Activated naive CD8-positive, alpha-beta T cell treated with anti-CD3 and anti-CD28 coated beads, Interleukin-2, amount 50 U/mL, for 24 hours (primary cell): ENCODE measurements at regions not wholly inside any gene's neighbourhood (a gene's known extent, or its start where the extent isn't known, plus 50 kb on each side); places are given as distances from the start of the nearest gene placed in this dataset.

Source experiments
- ATAC-seq: fragments of 150-1000 bp; cut with Tn5 transposase; one replicate; pipeline ENCODE4 v1.10.0; 2021
- DNase-seq: peaks from one replicate; pipeline ENCODE4 v3.0.0; 2021
- H3K27ac Mint-ChIP-seq: one replicate; pipeline ENCODE4 v1.8.0; 2021; ENCODE audit warnings: mild to moderate bottlenecking, mixed read lengths
- H3K27me3 Mint-ChIP-seq: one replicate; pipeline ENCODE4 v1.8.0; 2021; ENCODE audit warnings: mixed read lengths
- H3K36me3 Mint-ChIP-seq: one replicate; pipeline ENCODE4 v1.8.0; 2021; ENCODE audit warnings: low read depth, mixed read lengths
- H3K4me1 Mint-ChIP-seq: one replicate; pipeline ENCODE4 v1.8.0; 2021; ENCODE audit warnings: mixed read lengths
- H3K4me3 Mint-ChIP-seq: one replicate; pipeline ENCODE4 v1.8.0; 2021; ENCODE audit warnings: mild to moderate bottlenecking, moderate library complexity, mixed read lengths
- H3K9me3 Mint-ChIP-seq: one replicate; pipeline ENCODE4 v1.8.0; 2021; ENCODE audit warnings: mixed read lengths

DNA sequence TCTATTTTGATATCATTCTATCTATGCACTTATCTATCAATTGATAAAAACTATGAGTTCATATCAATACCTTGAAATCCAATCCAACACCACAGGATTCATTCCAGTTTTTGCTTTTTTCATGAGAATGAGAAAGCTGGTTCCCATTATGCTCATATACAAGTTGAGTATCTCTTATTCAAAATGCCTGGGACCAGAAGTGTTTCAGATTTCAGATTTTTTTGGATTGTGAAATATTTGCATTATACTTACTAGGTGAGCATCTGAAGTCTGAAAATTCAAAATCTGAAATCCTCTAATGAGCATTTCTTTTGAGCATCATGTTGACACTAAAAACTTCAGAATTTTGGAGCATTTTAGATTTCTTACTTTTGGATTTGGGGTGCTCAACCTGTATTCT, 67.8 kb upstream of the DCBLD2 start:
- H3K36me3 Mint-ChIP-seq = peaks cover 2% of the 10 kb centered on the region
- DNase-seq = no peak
- no peak overlapping the region for H3K4me3 Mint-ChIP-seq
- peaks cover 4% of the 10 kb centered on the region for H3K9me3 Mint-ChIP-seq
- no peak overlapping the region for H3K27ac Mint-ChIP-seq
- peaks cover 6% of the 10 kb centered on the region for H3K27me3 Mint-ChIP-seq
- H3K4me1 Mint-ChIP-seq = peaks cover 11% of the 10 kb centered on the region
- ATAC-seq = no peak

DNA sequence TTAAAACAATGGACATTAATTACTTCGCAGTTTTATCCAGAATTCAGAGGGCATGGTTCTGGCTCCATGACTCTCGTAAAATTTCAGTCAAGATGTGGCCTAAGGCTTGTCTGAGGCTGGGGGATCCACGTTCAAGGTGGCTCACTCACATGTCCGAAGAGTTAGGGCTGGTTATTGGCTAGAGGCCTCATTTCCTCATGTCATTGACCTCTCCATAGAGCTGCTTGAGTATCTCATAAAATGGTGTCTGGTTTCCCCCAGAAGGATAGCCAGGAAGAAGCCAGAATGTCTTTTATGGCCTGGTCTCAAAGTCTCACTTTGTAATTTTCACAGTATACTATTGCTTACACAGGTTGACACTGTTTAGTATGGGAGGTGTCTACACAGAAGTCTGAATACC, 67.3 kb upstream of the DCBLD2 start:
- peaks cover 11% of the 10 kb centered on the region for H3K4me1 Mint-ChIP-seq
- H3K9me3 Mint-ChIP-seq = peaks cover 4% of the 10 kb centered on the region
- peaks cover 2% of the 10 kb centered on the region for H3K36me3 Mint-ChIP-seq
- peaks cover 6% of the 10 kb centered on the region for H3K27me3 Mint-ChIP-seq
- H3K27ac Mint-ChIP-seq = no peak overlapping the region
- ATAC-seq (no peak), DNase-seq (no peak)
- no peak overlapping the region for H3K4me3 Mint-ChIP-seq

DNA sequence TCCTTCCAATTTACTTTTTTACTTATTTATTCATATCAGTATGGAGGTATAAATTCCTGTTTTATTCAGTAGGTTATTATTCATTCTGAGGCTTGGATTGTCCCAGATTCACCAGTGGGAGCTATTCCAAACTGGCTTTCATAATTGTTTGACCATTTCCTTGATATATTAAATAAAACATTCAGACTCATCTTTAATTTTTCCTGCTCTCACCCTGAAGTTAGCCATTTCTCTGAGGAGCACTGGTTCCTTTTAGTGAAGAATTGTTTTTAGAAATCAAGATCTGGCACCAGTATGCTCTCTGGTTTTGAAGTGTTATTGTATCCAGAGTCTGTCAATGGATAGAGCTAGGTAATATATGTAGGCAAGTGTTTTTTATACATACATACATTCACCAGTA, 66.9 kb upstream of the DCBLD2 start:
- no peak overlapping the region for H3K27ac Mint-ChIP-seq
- no peak overlapping the region for H3K4me3 Mint-ChIP-seq
- peaks cover 4% of the 10 kb centered on the region for H3K9me3 Mint-ChIP-seq
- peaks cover 2% of the 10 kb centered on the region for H3K36me3 Mint-ChIP-seq
- H3K27me3 Mint-ChIP-seq = peaks cover 6% of the 10 kb centered on the region
- peaks cover 11% of the 10 kb centered on the region for H3K4me1 Mint-ChIP-seq
- no peak for ATAC-seq
- no peak for DNase-seq

DNA sequence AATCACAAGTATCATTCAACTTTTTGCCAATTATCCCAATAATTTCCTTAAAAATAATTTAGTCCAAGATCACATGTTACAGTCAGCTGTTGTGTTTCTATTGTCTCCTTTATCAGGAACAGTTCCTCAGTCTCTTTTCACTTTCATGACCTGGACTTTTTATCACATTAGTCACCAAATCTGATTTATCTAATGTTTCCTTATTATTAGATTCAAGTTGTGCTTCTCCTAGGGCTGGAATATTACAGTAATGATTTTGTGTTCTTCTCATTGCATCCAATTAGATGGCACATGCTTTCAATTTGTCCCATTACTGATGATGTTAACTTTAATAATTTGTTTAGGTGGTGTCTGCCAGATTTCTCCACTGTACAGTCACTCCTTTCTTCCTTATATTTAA, 66.3 kb upstream of the DCBLD2 start:
- Mint-ChIP-seq H3K4me1 (peaks cover 11% of the 10 kb centered on the region), H3K36me3 (peaks cover under 1% of the 10 kb centered on the region), H3K27me3 (peaks cover 5% of the 10 kb centered on the region), H3K9me3 (peaks cover 1% of the 10 kb centered on the region), H3K4me3 (no peak overlapping the region), H3K27ac (no peak overlapping the region)
- ATAC-seq = no peak
- no peak for DNase-seq

DNA sequence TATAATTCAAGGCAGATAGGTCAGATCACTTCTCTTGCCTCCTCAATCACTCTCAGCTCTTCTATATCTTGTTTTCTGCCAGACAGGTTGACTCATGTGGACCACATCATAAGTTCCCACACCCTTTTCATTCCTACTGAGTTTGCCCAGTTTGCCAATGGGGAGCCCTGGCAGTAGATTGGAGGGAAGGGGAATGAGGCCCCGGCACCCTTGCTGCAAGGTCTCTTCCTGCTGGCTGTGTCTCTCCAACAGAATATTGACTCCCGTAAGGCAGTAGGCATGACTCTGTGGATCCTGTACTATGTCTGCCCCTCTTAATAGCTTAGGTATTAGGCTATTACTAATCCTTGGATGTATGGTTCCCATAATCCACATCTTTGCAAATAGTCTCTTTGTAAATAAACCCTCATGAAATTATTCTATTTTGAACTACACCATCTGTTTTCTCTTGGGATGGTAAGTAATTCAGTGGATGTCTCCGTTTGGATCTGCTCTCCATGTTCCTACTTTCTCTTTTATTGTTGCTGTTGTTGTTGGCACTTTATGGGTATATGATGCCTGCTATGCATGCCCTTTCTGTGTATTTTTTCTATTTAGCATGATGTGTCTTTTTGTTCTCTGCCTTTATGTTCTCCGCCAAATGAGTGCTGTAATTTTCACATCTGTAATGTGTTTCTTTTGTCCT, 65.5 kb upstream of the DCBLD2 start:
- Mint-ChIP-seq H3K36me3 (no peaks in the 10 kb centered on the region), H3K27me3 (peaks cover 4% of the 10 kb centered on the region), H3K9me3 (no peaks in the 10 kb centered on the region), H3K27ac (no peak overlapping the region), H3K4me1 (peaks cover 11% of the 10 kb centered on the region), H3K4me3 (no peak overlapping the region)
- ATAC-seq (no peak), DNase-seq (no peak)

DNA sequence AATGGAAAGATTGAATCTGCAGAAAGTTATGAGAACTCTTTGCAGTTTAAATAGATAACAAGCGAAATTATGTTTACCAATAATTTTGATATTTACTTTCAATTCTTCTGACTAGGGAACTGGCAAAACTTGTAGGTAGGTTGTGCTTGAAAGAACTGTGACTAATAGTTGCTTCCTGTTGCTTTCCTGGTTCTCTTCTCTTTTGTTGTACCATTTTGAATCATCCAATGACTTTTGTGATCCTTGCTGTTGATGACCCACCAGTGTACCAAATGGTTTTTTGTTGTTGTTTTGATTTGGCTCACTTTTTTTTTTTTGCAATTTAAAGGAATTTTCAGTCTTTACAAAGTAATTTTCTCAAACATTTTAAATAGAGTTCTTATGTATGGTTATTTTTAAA, 64.9 kb upstream of the DCBLD2 start:
- ATAC-seq (no peak), DNase-seq (no peak)
- Mint-ChIP-seq H3K27me3 (peaks cover 4% of the 10 kb centered on the region), H3K4me3 (no peak overlapping the region), H3K4me1 (peaks cover 7% of the 10 kb centered on the region), H3K27ac (no peak overlapping the region), H3K9me3 (no peaks in the 10 kb centered on the region), H3K36me3 (no peaks in the 10 kb centered on the region)

DNA sequence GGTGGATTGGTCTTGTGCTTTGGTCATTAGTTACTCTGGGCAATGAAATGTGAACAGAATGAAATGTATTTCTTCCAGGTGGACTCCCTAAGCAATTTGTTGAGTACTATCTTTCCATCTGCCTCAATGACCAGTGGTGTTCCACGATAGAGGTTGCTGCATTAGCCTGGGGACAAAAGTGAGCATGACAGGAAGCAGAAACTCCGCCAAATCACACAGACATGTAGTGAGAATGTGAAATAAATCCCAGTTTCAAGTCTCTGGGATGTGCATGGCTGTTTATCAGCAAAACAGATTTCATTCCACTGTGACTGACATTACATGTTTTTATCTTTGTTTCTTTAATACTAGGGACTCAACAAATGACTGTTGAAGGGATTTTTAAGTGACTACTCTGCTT, 63.3 kb upstream of the DCBLD2 start:
- Mint-ChIP-seq H3K4me3 (no peak overlapping the region), H3K36me3 (no peaks in the 10 kb centered on the region), H3K27ac (no peak overlapping the region), H3K4me1 (no peaks in the 10 kb centered on the region), H3K9me3 (no peaks in the 10 kb centered on the region), H3K27me3 (peaks cover 4% of the 10 kb centered on the region)
- ATAC-seq (no peak), DNase-seq (no peak)

DNA sequence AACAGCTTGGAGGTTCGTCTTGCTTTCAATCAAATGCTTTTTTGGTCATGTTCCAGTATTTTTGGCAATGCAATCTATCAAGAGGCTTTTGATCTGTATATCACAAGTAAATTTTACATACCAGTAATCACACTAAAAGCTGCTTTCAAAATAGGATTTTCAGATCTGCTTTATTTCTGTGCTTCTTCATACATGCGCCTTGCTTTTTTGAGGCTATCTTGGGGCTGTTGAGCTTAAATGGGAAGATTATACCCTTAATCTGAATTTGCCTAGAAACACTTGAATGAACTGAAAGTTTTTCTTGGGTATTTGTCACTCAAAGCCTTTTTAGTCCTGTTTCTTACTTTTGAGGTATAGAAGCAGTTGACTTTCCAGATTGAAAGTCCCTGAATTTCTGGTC, 62.1 kb upstream of the DCBLD2 start:
- Mint-ChIP-seq H3K9me3 (no peaks in the 10 kb centered on the region), H3K27me3 (peaks cover 4% of the 10 kb centered on the region), H3K27ac (no peak overlapping the region), H3K36me3 (no peaks in the 10 kb centered on the region), H3K4me1 (no peaks in the 10 kb centered on the region), H3K4me3 (no peak overlapping the region)
- ATAC-seq = no peak
- no peak for DNase-seq

DNA sequence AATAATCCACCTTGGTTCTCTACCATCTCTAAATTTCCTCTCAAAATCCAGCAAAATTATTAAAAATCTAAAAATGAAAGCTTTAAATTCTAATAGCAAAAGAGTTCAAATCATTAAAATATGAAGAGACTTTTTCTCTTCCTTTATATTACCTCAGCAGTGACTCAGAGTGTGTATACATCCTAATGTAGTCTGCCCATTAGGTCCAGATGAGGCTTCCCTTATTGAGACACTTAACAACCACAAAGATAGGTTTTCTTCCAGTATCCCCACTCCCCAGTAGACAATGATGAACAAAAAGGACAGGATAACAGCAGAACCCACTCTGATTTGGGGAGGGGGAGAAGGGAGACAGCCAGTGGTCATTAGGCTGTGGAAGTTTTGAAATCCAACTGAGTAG, 61.5 kb upstream of the DCBLD2 start:
- no peak for DNase-seq
- H3K9me3 Mint-ChIP-seq = no peaks in the 10 kb centered on the region
- H3K4me1 Mint-ChIP-seq = no peaks in the 10 kb centered on the region
- no peak overlapping the region for H3K27ac Mint-ChIP-seq
- peaks cover 6% of the 10 kb centered on the region for H3K27me3 Mint-ChIP-seq
- no peaks in the 10 kb centered on the region for H3K36me3 Mint-ChIP-seq
- H3K4me3 Mint-ChIP-seq = no peak overlapping the region
- no peak for ATAC-seq

DNA sequence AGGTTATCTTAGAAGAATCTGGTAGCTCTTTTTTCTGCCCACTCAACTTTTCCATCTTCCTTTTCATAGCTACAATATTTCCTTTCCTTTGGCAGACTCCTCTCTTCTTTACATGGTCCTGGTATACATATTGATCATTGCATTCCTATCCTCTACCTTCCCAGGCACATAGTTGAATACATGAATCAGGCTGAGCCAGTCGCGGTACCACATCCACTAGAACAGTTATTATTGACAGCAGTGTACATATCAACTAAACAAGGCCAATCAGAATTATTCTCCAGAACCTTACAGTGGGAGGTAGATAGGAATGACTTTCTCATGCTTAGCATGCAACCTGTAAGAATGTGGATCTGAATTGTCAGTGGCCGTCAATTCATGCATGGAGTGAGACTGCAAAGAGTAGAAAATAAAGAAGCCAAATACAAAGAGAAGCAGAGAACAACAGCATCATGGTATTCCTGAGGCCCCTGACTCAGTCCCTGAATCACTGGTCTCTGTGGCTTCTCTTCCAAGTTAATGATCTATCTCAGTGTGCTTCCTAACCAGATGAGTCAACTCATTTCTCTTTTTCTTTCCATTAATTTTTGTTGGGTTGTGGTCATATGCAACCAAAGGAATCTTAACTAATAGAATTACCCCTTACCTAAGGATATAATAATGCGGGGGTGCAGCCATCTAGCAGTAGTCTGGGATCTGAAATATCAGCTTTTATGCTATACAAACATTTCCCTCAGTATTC, 60.9 kb upstream of the DCBLD2 start:
- Mint-ChIP-seq H3K36me3 (no peaks in the 10 kb centered on the region), H3K27me3 (peaks cover 6% of the 10 kb centered on the region), H3K4me3 (no peak overlapping the region), H3K27ac (no peak overlapping the region), H3K4me1 (no peaks in the 10 kb centered on the region), H3K9me3 (no peaks in the 10 kb centered on the region)
- peak; percentile 40 for ATAC-seq
- no peak for DNase-seq

DNA sequence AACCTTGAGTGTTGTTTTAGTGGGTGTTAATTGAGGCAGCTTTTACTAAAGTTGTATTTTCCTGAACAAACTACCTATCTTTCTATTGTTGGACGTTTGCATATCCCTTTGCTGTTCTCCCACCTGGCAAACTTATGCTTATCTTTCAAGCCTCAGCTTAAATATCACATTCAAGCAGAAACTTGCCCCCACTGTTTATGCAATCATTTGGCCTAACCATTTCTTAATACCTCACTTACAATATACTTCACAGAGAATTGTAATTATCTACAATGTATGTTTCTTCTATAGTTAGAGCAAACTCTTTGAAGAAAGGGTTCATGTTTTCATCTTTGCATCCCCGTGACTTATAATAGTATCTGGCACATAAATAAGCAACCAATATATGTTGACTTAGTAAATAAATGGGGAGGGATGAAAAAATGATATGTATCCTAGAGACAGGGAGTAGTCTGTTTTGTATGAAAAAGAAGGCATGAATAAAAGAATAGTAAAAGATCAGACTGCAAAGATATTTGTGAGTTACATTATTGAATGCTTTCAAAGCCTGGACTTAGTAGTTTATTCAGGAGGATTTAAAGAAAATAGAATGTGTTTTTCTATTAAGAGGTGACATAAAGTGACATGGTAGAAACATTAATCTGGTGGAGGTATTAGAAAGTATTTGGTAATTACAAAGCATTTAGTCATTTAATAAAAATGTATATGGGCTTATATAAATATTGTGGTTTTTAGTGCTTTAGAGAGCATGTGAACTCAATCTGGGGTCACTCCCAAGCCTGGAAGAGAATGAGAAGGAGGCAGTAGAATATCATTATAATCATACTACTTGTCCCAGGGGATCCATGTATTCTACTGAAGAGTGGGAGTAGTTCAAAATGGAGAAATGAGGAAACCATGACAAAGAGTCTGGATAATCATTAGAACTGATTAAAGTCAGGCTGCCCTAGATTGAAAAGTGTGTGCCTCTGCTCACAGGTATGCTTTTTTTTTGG, 60.0 kb upstream of the DCBLD2 start:
- H3K36me3 Mint-ChIP-seq = no peaks in the 10 kb centered on the region
- DNase-seq (no peak), ATAC-seq (no peak)
- H3K4me3 Mint-ChIP-seq = no peak overlapping the region
- no peaks in the 10 kb centered on the region for H3K9me3 Mint-ChIP-seq
- no peak overlapping the region for H3K27ac Mint-ChIP-seq
- H3K4me1 Mint-ChIP-seq = no peaks in the 10 kb centered on the region
- peaks cover 8% of the 10 kb centered on the region for H3K27me3 Mint-ChIP-seq

DNA sequence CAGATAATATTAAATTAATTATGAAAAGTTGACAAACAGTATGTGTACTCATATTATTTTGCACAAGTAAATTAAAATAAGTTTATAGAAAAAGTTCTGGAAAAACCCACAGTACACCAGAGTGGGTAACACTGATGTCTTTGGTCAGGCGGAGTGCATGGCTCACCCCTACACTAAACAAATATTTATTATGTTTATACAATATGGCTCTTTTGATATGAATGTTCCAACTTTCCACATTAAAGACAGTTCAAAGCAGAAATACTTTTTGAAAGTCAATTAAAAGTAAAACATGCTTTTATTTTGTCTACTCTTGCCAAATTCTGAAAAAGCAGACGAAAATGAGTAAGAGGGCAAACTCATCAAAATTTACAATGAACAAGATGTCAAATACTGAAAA, 56.2 kb upstream of the DCBLD2 start:
- no peaks in the 10 kb centered on the region for H3K4me1 Mint-ChIP-seq
- no peaks in the 10 kb centered on the region for H3K36me3 Mint-ChIP-seq
- no peak overlapping the region for H3K27ac Mint-ChIP-seq
- no peak for ATAC-seq
- no peak for DNase-seq
- H3K27me3 Mint-ChIP-seq = peaks cover 14% of the 10 kb centered on the region
- no peak overlapping the region for H3K4me3 Mint-ChIP-seq
- no peaks in the 10 kb centered on the region for H3K9me3 Mint-ChIP-seq

DNA sequence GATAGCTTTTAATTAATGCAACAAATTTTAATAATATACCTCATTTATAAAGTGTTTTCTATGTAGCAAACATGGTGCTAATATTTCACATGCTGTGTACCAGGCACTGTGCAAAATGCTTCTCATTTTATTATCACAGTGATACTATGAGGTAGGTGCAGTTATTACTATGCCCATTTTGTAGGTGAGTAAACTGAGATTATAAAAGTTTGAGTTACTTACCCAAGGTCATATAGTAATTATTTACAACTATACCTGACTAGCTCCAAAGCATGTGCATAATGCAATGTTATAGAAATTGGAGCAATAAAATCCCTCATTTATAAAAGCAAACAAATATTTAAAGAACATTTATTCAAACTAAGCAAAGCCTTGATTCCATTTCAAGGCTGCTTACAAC, 54.5 kb upstream of the DCBLD2 start:
- Mint-ChIP-seq H3K27ac (no peak overlapping the region), H3K27me3 (peaks cover 14% of the 10 kb centered on the region), H3K9me3 (no peaks in the 10 kb centered on the region), H3K4me1 (no peaks in the 10 kb centered on the region), H3K36me3 (no peaks in the 10 kb centered on the region), H3K4me3 (no peak overlapping the region)
- ATAC-seq (no peak), DNase-seq (no peak)

DNA sequence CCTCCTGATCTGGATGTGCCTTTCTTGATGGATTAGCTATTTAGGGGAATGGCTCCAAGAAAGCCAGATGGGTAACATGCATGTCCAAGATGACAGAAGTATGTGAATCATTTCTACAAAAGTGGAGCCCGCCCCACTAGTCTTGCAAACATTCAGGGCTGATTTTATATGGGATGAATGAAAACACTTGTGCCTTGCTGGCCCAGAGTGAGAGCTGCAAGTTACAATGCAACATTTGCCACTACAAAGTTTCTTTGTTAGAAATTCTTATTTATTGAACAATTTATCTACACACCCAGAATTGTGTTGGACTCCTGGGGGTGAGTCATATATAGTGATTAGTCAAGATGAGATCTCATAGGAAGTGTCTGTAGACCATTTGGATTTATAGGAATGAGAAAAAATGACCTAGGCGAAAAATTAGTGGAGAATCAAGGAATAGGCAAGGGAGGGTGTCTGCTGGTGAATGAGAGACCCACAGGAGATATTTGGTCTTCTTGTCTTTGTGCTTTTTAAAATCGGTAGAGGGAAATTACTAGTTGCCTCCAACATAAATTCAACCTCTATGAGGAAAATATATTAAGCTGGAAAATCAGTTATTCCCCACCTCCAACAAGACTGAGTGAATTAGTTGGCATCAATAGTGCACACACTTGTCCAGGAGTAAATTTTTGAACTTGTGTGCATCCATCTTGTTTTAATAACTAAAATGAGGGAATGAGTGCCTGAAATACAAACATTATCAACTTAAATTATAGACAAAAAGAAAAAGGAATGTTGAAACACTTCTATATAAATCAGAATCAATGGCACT, 53.5 kb upstream of the DCBLD2 start:
- no peak overlapping the region for H3K4me3 Mint-ChIP-seq
- H3K27ac Mint-ChIP-seq = no peak overlapping the region
- H3K9me3 Mint-ChIP-seq = no peaks in the 10 kb centered on the region
- H3K27me3 Mint-ChIP-seq = peaks cover 14% of the 10 kb centered on the region
- DNase-seq (no peak), ATAC-seq (no peak)
- no peaks in the 10 kb centered on the region for H3K36me3 Mint-ChIP-seq
- H3K4me1 Mint-ChIP-seq = no peaks in the 10 kb centered on the region
